ENCODE measurements at regions not wholly inside any gene's neighbourhood (a gene's known extent, or its start where the extent isn't known, plus 50 kb on each side); places are given as distances from the start of the nearest gene placed in this dataset.

GRCh38 chr16:35174016-35174415, 1714.6 kb downstream of the TP53TG3F start:
- TF ChIP-seq CTCF (IDR thresholded peaks at IDR 0.05) (no peak), POLR2AphosphoS5 (IDR thresholded peaks at IDR 0.05) (no peak), POLR2A (IDR thresholded peaks at IDR 0.05) (no peak), EP300 (IDR thresholded peaks at IDR 0.05) (no peak)

Measured in sigmoid colon (tissue), 4 donors.